Smooth muscle cell (in vitro differentiated cells): ENCODE measurements at regions not wholly inside any gene's neighbourhood (a gene's known extent, or its start where the extent isn't known, plus 50 kb on each side); places are given as distances from the start of the nearest gene placed in this dataset.

ENCODE experiments used
- DNase-seq: peaks from one replicate; lab custom pipeline; 2025; ENCODE audit not compliant: unreplicated experiment; lab: John Stamatoyannopoulos, UW
- H2AFZ ChIP-seq: fragments of 200-600 bp; sonication (generic); 2 replicates; pipeline ENCODE4 v1.6.0; 2016; ENCODE audit warnings: antibody characterized with exemption, low read depth, mild to moderate bottlenecking
- H3F3A ChIP-seq: fragments of 200-600 bp; sonication (generic); 2 replicates; pipeline ENCODE4 v1.6.0; 2017; ENCODE audit warnings: antibody characterized with exemption, low read depth
- H3K27ac ChIP-seq: fragments of 200-600 bp; sonication (generic); 2 replicates; pipeline ENCODE4 v1.5.1; 2016; ENCODE audit warnings: low read depth, mild to moderate bottlenecking
- H3K27me3 ChIP-seq: fragments of 200-600 bp; sonication (generic); 2 replicates; pipeline ENCODE4 v1.6.1; 2016; ENCODE audit warnings: low read depth, mild to moderate bottlenecking
- H3K36me3 ChIP-seq: fragments of 200-600 bp; sonication (generic); 2 replicates; pipeline ENCODE4 v1.5.1; 2016; ENCODE audit warnings: low read depth
- H3K4me1 ChIP-seq: fragments of 200-600 bp; sonication (generic); 2 replicates; pipeline ENCODE4 v1.5.1; 2016; ENCODE audit warnings: low read depth
- H3K4me2 ChIP-seq: fragments of 200-600 bp; sonication (generic); 2 replicates; pipeline ENCODE4 v1.6.0; 2016; ENCODE audit warnings: mild to moderate bottlenecking
- H3K4me3 ChIP-seq: fragments of 200-600 bp; sonication (generic); 2 replicates; pipeline ENCODE4 v1.5.1; 2016; ENCODE audit warnings: mild to moderate bottlenecking
- H3K79me2 ChIP-seq: fragments of 200-600 bp; sonication (generic); 2 replicates; pipeline ENCODE4 v1.6.0; 2016; ENCODE audit warnings: low read depth, mild to moderate bottlenecking
- H3K9ac ChIP-seq: fragments of 200-600 bp; sonication (generic); 2 replicates; pipeline ENCODE4 v1.6.0; 2016; ENCODE audit warnings: low read depth
- H3K9me3 ChIP-seq: fragments of 200-600 bp; sonication (generic); replicated peaks from 2 replicates; pipeline ENCODE4 v1.5.1; 2016; ENCODE audit warnings: low read depth
- H4K20me1 ChIP-seq: fragments of 200-600 bp; sonication (generic); 2 replicates; pipeline ENCODE4 v1.6.0; 2016; ENCODE audit warnings: low read depth
- WGBS: methylation state at CpG from one replicate; pipeline ENCODE4 v1.1.7; 2016; ENCODE audit warnings: low lambda C conversion rate; 5-methylcytosine and 5-hydroxymethylcytosine counted together
- TF ChIP-seq, protein P1 (sequence below): fragments of 200-600 bp; sonication (generic); IDR thresholded peaks from 2 replicates; pipeline ENCODE4 v1.5.1; 2017; ENCODE audit warnings: borderline replicate concordance, mild to moderate bottlenecking, antibody characterized with exemption; ENCODE audit not compliant: insufficient read depth, poor library complexity, severe bottlenecking

DNA sequence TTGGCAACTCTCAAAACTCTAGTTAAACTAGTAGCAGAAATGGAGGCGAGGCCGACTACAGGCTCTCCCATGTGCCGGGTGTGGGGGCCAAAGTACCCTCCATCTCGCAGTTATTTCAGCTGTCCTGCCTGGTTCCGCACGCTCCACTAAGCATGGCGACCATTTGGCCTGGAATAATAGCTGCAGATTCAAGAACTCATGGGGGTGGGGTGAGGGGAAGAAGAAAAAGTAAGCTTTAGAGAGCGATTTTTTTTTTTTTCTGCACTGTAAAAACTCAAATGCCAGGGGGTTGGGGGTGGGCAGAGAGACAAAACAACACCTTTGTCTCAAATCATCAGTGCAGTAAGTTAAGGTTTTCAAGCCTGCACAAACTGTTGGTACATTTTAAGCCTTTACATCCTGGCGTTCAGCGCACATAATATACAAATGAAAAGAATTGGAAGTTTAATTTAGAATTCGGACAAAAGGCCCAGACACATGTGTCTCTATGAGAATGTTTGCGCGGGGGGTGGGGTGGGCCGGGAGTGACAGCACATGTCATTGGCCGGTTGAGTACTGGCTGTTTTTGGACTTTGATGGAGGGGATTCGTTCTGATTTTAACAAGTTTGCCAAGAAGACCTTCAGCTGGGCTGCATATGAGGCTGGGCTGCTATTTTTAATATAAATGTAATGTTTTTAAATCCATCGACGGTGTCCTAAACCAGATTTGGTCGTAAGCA, 694.7 kb upstream of the SALL1 start:
- TF ChIP-seq, protein P1, sequence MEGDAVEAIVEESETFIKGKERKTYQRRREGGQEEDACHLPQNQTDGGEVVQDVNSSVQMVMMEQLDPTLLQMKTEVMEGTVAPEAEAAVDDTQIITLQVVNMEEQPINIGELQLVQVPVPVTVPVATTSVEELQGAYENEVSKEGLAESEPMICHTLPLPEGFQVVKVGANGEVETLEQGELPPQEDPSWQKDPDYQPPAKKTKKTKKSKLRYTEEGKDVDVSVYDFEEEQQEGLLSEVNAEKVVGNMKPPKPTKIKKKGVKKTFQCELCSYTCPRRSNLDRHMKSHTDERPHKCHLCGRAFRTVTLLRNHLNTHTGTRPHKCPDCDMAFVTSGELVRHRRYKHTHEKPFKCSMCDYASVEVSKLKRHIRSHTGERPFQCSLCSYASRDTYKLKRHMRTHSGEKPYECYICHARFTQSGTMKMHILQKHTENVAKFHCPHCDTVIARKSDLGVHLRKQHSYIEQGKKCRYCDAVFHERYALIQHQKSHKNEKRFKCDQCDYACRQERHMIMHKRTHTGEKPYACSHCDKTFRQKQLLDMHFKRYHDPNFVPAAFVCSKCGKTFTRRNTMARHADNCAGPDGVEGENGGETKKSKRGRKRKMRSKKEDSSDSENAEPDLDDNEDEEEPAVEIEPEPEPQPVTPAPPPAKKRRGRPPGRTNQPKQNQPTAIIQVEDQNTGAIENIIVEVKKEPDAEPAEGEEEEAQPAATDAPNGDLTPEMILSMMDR, result no peak
- no peak overlapping the region for H3K4me2 ChIP-seq
- H3K79me2 ChIP-seq, result no peaks in the 10 kb centered on the region
- 93% methylated on average over 19 of the region's 19 CpGs for WGBS
- no peaks in the 10 kb centered on the region for H3K9me3 ChIP-seq
- H3K9ac ChIP-seq, result no peak overlapping the region
- H3K27ac ChIP-seq, result no peak overlapping the region
- no peaks in the 10 kb centered on the region for H3K36me3 ChIP-seq
- no peaks in the 10 kb centered on the region for H3F3A ChIP-seq
- H2AFZ ChIP-seq, result no peak overlapping the region
- H3K4me3 ChIP-seq, result no peak overlapping the region
- no peaks in the 10 kb centered on the region for H3K27me3 ChIP-seq
- peaks cover 9% of the 10 kb centered on the region for H3K4me1 ChIP-seq
- DNase-seq, result no peak
- H4K20me1 ChIP-seq, result no peaks in the 10 kb centered on the region

DNA sequence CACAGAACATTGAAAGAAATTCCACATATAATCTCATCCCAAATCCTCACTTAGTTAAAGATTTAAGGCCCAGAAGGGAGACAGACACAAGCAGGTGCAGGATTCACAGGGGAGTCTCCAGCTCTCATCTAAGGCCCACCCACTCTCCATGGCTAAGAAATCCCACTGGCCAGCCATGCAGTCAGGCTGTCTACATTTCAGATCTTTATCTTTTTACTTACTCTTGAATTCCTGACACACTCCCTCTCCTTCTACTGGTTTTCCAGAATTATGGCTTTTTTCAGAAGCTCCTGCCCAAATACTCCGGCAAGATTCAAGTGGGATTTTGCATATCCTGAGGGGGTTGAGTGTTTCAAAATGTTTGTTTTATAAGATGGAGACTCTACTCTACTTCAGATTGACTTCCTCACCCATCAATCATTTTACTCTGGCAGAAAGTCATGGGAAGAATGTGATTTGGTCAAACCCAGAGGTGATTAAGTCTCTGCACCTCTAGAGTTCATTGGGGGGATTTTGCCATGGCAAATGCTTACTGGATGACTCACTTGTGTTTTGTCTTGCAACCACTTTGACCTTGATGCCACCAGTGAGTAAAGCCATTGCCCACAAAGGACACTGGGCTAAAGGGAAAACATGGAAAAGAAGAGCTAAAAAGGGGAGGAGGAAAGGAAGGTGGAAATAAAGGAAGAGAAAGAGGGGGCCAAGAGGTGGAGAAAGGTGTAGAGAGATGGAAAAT, 688.8 kb upstream of the SALL1 start:
- Histone ChIP-seq H3K4me3 (no peak overlapping the region), H3K36me3 (no peaks in the 10 kb centered on the region), H3K4me2 (no peak overlapping the region), H3K27ac (no peak overlapping the region), H2AFZ (no peak overlapping the region), H3K79me2 (no peaks in the 10 kb centered on the region), H4K20me1 (no peaks in the 10 kb centered on the region), H3K4me1 (no peaks in the 10 kb centered on the region), H3K9ac (no peak overlapping the region), H3K9me3 (no peaks in the 10 kb centered on the region), H3K27me3 (no peaks in the 10 kb centered on the region), H3F3A (no peaks in the 10 kb centered on the region)
- DNase-seq, result no peak
- 37% methylated on average over 1 of the region's 1 CpG for WGBS
- TF ChIP-seq, protein P1, result no peak

DNA sequence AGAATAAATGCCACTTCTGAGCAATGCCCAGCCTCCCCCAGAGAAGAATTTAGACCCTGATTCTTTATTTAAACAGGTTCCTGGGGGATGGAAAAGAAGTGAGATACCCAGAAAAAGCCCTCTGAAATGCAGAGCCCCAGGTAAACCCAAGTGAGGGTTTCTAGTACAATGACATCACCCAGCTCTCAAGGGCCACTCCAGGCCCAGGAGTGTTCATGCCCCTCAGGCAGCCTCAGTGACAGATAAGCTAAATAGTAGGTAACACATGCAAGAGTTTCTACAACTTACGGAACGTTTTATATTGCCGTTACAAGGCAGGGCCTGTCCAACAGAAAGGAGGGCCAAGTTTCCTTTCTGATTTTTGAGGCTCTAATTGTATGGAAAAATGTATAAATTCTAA, 683.7 kb upstream of the SALL1 start:
- no peak overlapping the region for H3K9ac ChIP-seq
- H4K20me1 ChIP-seq, result no peaks in the 10 kb centered on the region
- 81% methylated on average over 3 of the region's 3 CpGs for WGBS
- H3K4me1 ChIP-seq, result no peaks in the 10 kb centered on the region
- no peak overlapping the region for H3K27ac ChIP-seq
- H3K9me3 ChIP-seq, result no peaks in the 10 kb centered on the region
- TF ChIP-seq, protein P1, result no peak
- H3K79me2 ChIP-seq, result no peaks in the 10 kb centered on the region
- no peaks in the 10 kb centered on the region for H3K36me3 ChIP-seq
- no peak for DNase-seq
- H3K4me3 ChIP-seq, result no peak overlapping the region
- peak overlapping the region; percentile 79 for H3K4me2 ChIP-seq
- no peaks in the 10 kb centered on the region for H3F3A ChIP-seq
- H3K27me3 ChIP-seq, result no peaks in the 10 kb centered on the region
- no peak overlapping the region for H2AFZ ChIP-seq
